H1 (cell line): ENCODE measurements at regions not wholly inside any gene's neighbourhood (a gene's known extent, or its start where the extent isn't known, plus 50 kb on each side); places are given as distances from the start of the nearest gene placed in this dataset.

Experiments used
- SIRT6 ChIP-seq: IDR thresholded peaks from one replicate; pipeline ENCODE4 v1.7.1; 2012; ENCODE audit warnings: low read length, inconsistent platforms
- SP2 ChIP-seq: IDR thresholded peaks from 2 replicates; pipeline ENCODE4 v1.6.1; 2012; ENCODE audit warnings: mild to moderate bottlenecking, low read length, inconsistent platforms

DNA sequence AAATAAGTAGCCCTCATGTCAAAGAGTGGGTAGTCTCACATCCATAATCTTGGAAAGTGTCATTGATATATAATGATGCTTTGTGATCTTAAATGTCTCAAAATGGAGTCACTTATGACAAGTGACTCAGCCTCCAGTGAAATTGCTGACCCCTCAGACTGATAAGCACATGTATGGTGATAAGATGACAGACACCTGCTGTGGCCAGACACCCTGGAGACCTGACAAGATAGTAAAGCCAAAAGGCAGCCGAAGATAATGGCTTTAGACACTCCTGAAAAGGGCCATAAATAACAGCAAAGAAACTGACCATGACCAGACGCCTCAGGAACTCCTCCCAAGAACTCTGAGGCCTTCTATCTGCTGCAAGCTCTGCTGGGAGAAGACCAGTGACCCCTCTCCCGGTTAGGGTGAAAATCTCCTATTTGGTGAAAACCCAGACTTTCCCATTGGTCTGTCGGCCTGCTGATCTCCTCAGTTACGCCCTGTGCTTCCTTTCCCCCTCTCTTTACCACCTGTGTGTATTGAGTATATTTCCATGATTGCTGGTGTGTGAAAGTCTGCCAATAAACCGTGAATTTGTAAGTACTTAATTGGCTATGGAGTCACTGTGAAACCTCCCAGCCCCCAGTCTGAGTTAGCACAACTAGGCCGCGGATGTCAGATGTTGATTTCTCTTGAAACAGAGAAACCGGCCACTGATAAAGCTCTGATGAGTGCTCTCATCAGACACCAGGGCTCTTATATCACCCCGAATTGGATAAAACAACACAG lies 226.7 kb upstream of the MYOCD start (continued):
- TF ChIP-seq SIRT6 (no peak), SP2 (no peak)
